Spleen (tissue), 11 donors: ENCODE measurements at regions not wholly inside any gene's neighbourhood (a gene's known extent, or its start where the extent isn't known, plus 50 kb on each side); places are given as distances from the start of the nearest gene placed in this dataset.
A peak's percentile ranks its signal among the peaks of the same experiment; 100 is the strongest.

ENCODE experiments used
- DNase-seq: peaks from one replicate; pipeline ENCODE4 v3.0.0-alpha.2; 2020
- H3K27ac ChIP-seq, 8 donors: fragments of 200-600 bp; sonication (generic) in 7 of 8; 1 replicate in 4 of 8; 2 replicates in 4 of 8; pipeline versions ENCODE4 v1.5.0 to v1.8.0; 2016 to 2021; ENCODE audit warnings: inconsistent platforms in 4 of 8, mild to moderate bottlenecking in 4 of 8, moderate library complexity in 1 of 8
- H3K27me3 ChIP-seq, 7 donors: fragments of 200-600 bp; sonication (generic) in 6 of 7; replicated peaks in 1 of 7; 1 replicate in 4 of 7; 2 replicates in 3 of 7; pipeline versions ENCODE4 v1.5.0 to v1.8.0; 2016 to 2021; ENCODE audit warnings: inconsistent platforms in 3 of 7, mild to moderate bottlenecking in 1 of 7
- H3K36me3 ChIP-seq, 6 donors: fragments of 200-600 bp; sonication (generic) in 5 of 6; 1 replicate in 4 of 6; 2 replicates in 2 of 6; pipeline versions ENCODE4 v1.5.0 to v1.8.0; 2016 to 2021; ENCODE audit warnings: inconsistent platforms in 2 of 6
- H3K4me1 ChIP-seq, 6 donors: fragments of 200-600 bp; sonication (generic) in 5 of 6; 1 replicate in 3 of 6; 2 replicates in 3 of 6; pipeline versions ENCODE4 v1.5.0 to v1.8.0; 2016 to 2021; ENCODE audit warnings: inconsistent platforms in 3 of 6
- H3K4me3 ChIP-seq, 8 donors: fragments of 200-600 bp; sonication (generic) in 7 of 8; 1 replicate in 4 of 8; 2 replicates in 4 of 8; pipeline versions ENCODE4 v1.5.0 to v1.8.0; 2016 to 2021; ENCODE audit warnings: inconsistent platforms in 4 of 8, mild to moderate bottlenecking in 4 of 8, moderate library complexity in 2 of 8
- H3K9me3 ChIP-seq, 8 donors: fragments of 200-600 bp; sonication (generic) in 7 of 8; 1 replicate in 4 of 8; 2 replicates in 4 of 8; pipeline versions ENCODE4 v1.5.0 to v1.8.0; 2016 to 2021; ENCODE audit warnings: inconsistent platforms in 4 of 8
- CTCF ChIP-seq, 11 experiments: fragments of 200-600 bp in 7 of 11; fragments of 450-650 bp in 4 of 11; sonication (generic) in 4 of 11; IDR thresholded peaks in 8 of 11; conservative IDR thresholded peaks in 3 of 11; 1 replicate in 7 of 11; 2 replicates in 4 of 11; pipeline versions ENCODE4 v1.4.0 to v1.8.0; 2016 to 2021; ENCODE audit warnings: antibody characterized with exemption in 11 of 11, inconsistent platforms in 4 of 11, mild to moderate bottlenecking in 1 of 11
- POLR2A ChIP-seq, 3 donors: fragments of 450-650 bp; IDR thresholded peaks; one replicate each; pipeline ENCODE4 v1.5.1; 2017; ENCODE audit warnings: antibody characterized with exemption in 3 of 3, mild to moderate bottlenecking in 1 of 3
- POLR2AphosphoS5 ChIP-seq, 3 donors: sonication (generic); formaldehyde crosslinking; IDR thresholded peaks; one replicate each; pipeline ENCODE4 v1.5.1; 2017; ENCODE audit warnings: antibody characterized with exemption in 3 of 3
- WGBS, 5 donors: extraction: QIAGEN DNeasy Blood & Tissue Kit in 3 of 5; methylation state at CpG; one replicate each; pipeline versions ENCODE4 v1.1.5 to v1.1.7; 2013 to 2018; 5-methylcytosine and 5-hydroxymethylcytosine counted together
- intact Hi-C: fragments of 100-400 bp; cut with DNase I; formaldehyde crosslinking; loops from one replicate; pipeline ENCODE4 v1.15.0; 2023; ENCODE audit warnings: low total_unique reads
- donor health status: healthy with polysubstance abuse.
- donor health status: DM: no; HTN: no; CAD: no; lungs with moderate emphysema.
- donor health status: DM: no; HTN: no; CAD: no.
- donor health status: Bipolar disorder and iron deficiency.
- donor health status: healthy.
- donor health status: DM: no; HTN: no; CAD: no.
- donor health status: DM: yes; HTN: yes; CAD: no.

- peaks cover 0 to 6% (median 0%) of the 10 kb centered on the region in 6 donors for H3K4me1 ChIP-seq
- H3K27me3 ChIP-seq = no peaks in the 10 kb centered on the region
- H3K27ac ChIP-seq = no peak overlapping the region
- no peak overlapping the region for H3K4me3 ChIP-seq
- no peak for DNase-seq
- no peaks in the 10 kb centered on the region for H3K9me3 ChIP-seq
- no peak for TF ChIP-seq CTCF (IDR thresholded peaks at IDR 0.05 in 8 of 11, conservative IDR thresholded peaks at IDR 0.05 in 3 of 11)
- TF ChIP-seq POLR2A (IDR thresholded peaks at IDR 0.05) = no peak
- no peak for TF ChIP-seq POLR2AphosphoS5 (IDR thresholded peaks at IDR 0.05)
- H3K36me3 ChIP-seq = no peaks in the 10 kb centered on the region
- intact Hi-C loops = no loop called here
These were observed 519.4 kb upstream of the JAG1 start for GRCh38 chr20:11193241-11193640.

- Histone ChIP-seq H3K27ac (peak overlapping the region in 1 of 8 donors; percentile 25), H3K4me1 (peaks cover 0 to 6% (median 0%) of the 10 kb centered on the region in 6 donors), H3K27me3 (no peaks in the 10 kb centered on the region), H3K9me3 (no peaks in the 10 kb centered on the region), H3K4me3 (no peak overlapping the region), H3K36me3 (no peaks in the 10 kb centered on the region)
- no peak for DNase-seq
- WGBS, 5 donors = 82 to 97% (median 90%) methylated on average over 6 of the region's 6 CpGs
- no peak for TF ChIP-seq CTCF (IDR thresholded peaks at IDR 0.05 in 8 of 11, conservative IDR thresholded peaks at IDR 0.05 in 3 of 11)
- TF ChIP-seq POLR2AphosphoS5 (IDR thresholded peaks at IDR 0.05) = no peak
- TF ChIP-seq POLR2A (IDR thresholded peaks at IDR 0.05) = no peak
- intact Hi-C loops = no loop called here
These were observed 521.4 kb upstream of the JAG1 start for GRCh38 chr20:11195169-11195568.

- DNase-seq = no peak
- TF ChIP-seq POLR2AphosphoS5 (IDR thresholded peaks at IDR 0.05) = peak in 1 of 3 donors; percentile 14
- TF ChIP-seq POLR2A (IDR thresholded peaks at IDR 0.05) = no peak
- Histone ChIP-seq H3K9me3 (no peaks in the 10 kb centered on the region), H3K4me3 (no peak overlapping the region), H3K4me1 (peaks cover 0 to 6% (median 0%) of the 10 kb centered on the region in 6 donors), H3K27me3 (no peaks in the 10 kb centered on the region), H3K27ac (peak overlapping the region in 3 of 8 donors; percentile 25 to 47 (median 32)), H3K36me3 (no peaks in the 10 kb centered on the region)
- WGBS, 5 donors = 59 to 69% (median 61%) methylated on average over 7 to 8 of the region's 8 CpGs
- intact Hi-C loops = no loop called here
These were observed 522.2 kb upstream of the JAG1 start for GRCh38 chr20:11195899-11196558.

GRCh38 chr20:11197851-11198250, 524.1 kb upstream of the JAG1 start:
- Histone ChIP-seq H3K36me3 (no peaks in the 10 kb centered on the region), H3K27ac (no peak overlapping the region), H3K27me3 (no peaks in the 10 kb centered on the region), H3K4me3 (no peak overlapping the region), H3K9me3 (no peaks in the 10 kb centered on the region), H3K4me1 (peaks cover 0 to 6% (median 0%) of the 10 kb centered on the region in 6 donors)
- TF ChIP-seq CTCF (IDR thresholded peaks at IDR 0.05 in 8 of 11, conservative IDR thresholded peaks at IDR 0.05 in 3 of 11) (no peak), POLR2AphosphoS5 (IDR thresholded peaks at IDR 0.05) (no peak), POLR2A (IDR thresholded peaks at IDR 0.05) (no peak)
- intact Hi-C loops = no loop called here
- no peak for DNase-seq
